Adipocyte (in vitro differentiated cells): ENCODE measurements at regions not wholly inside any gene's neighbourhood (a gene's known extent, or its start where the extent isn't known, plus 50 kb on each side); places are given as distances from the start of the nearest gene placed in this dataset.

ENCODE experiments used
- DNase-seq: peaks from one replicate; pipeline ENCODE4 v3.0.0-alpha.2; 2015; ENCODE audit warnings: low read depth
- H3K27me3 ChIP-seq: replicated peaks from 2 replicates; pipeline ENCODE4 v1.7.0; 2013; ENCODE audit warnings: mild to moderate bottlenecking, low read length, moderate library complexity; ENCODE audit not compliant: control insufficient read depth, insufficient read depth
- H3K36me3 ChIP-seq: 2 replicates; pipeline ENCODE4 v1.7.0; 2013; ENCODE audit warnings: low read length, mild to moderate bottlenecking, moderate library complexity; ENCODE audit not compliant: control insufficient read depth, insufficient read depth, severe bottlenecking
- H3K4me1 ChIP-seq: 2 replicates; pipeline ENCODE4 v1.7.0; 2013; ENCODE audit warnings: mild to moderate bottlenecking, low read length, moderate library complexity; ENCODE audit not compliant: control insufficient read depth, insufficient read depth
- H3K4me3 ChIP-seq: 2 replicates; pipeline ENCODE4 v1.7.0; 2013; ENCODE audit warnings: mild to moderate bottlenecking, low read length, moderate library complexity
- H3K9ac ChIP-seq: 2 replicates; pipeline ENCODE4 v1.7.0; 2013; ENCODE audit warnings: mild to moderate bottlenecking, low read length, moderate library complexity
- H3K9me3 ChIP-seq: 2 replicates; pipeline ENCODE4 v1.7.0; 2013; ENCODE audit warnings: mild to moderate bottlenecking, low read length, moderate library complexity; ENCODE audit not compliant: control insufficient read depth

GRCh38 chr20:24813496-24813895 lies 135.6 kb upstream of the CST7 start:
- no peak for DNase-seq
- Histone ChIP-seq H3K4me1 (no peaks in the 10 kb centered on the region), H3K9me3 (no peaks in the 10 kb centered on the region), H3K9ac (no peak overlapping the region), H3K27me3 (peaks cover 37% of the 10 kb centered on the region), H3K4me3 (no peak overlapping the region), H3K36me3 (no peaks in the 10 kb centered on the region)

GRCh38 chr20:24813936-24814335 lies 135.1 kb upstream of the CST7 start:
- Histone ChIP-seq H3K36me3 (no peaks in the 10 kb centered on the region), H3K27me3 (peaks cover 34% of the 10 kb centered on the region), H3K9me3 (no peaks in the 10 kb centered on the region), H3K9ac (no peak overlapping the region), H3K4me1 (no peaks in the 10 kb centered on the region), H3K4me3 (no peak overlapping the region)
- no peak for DNase-seq

GRCh38 chr20:24814556-24815195 lies 134.4 kb upstream of the CST7 start:
- Histone ChIP-seq H3K9ac (no peak overlapping the region), H3K4me3 (no peak overlapping the region), H3K27me3 (peaks cover 34% of the 10 kb centered on the region), H3K9me3 (peaks cover 4% of the 10 kb centered on the region), H3K4me1 (no peaks in the 10 kb centered on the region), H3K36me3 (no peaks in the 10 kb centered on the region)
- DNase-seq = no peak

GRCh38 chr20:24815196-24815815 lies 133.8 kb upstream of the CST7 start:
- H3K4me3 ChIP-seq = no peak overlapping the region
- H3K27me3 ChIP-seq = peaks cover 34% of the 10 kb centered on the region
- H3K9ac ChIP-seq = no peak overlapping the region
- no peak for DNase-seq
- H3K9me3 ChIP-seq = peaks cover 4% of the 10 kb centered on the region
- no peaks in the 10 kb centered on the region for H3K4me1 ChIP-seq
- no peaks in the 10 kb centered on the region for H3K36me3 ChIP-seq

- Histone ChIP-seq H3K27me3 (peaks cover 34% of the 10 kb centered on the region), H3K4me1 (no peaks in the 10 kb centered on the region), H3K36me3 (no peaks in the 10 kb centered on the region), H3K9ac (no peak overlapping the region), H3K4me3 (no peak overlapping the region), H3K9me3 (peaks cover 4% of the 10 kb centered on the region)
- DNase-seq = no peak
Measured at GRCh38 chr20:24815931-24816330, 133.1 kb upstream of the CST7 start.

GRCh38 chr20:24816431-24816830 lies 132.6 kb upstream of the CST7 start:
- no peaks in the 10 kb centered on the region for H3K36me3 ChIP-seq
- H3K4me1 ChIP-seq = no peaks in the 10 kb centered on the region
- H3K9me3 ChIP-seq = peaks cover 4% of the 10 kb centered on the region
- no peak overlapping the region for H3K9ac ChIP-seq
- peaks cover 34% of the 10 kb centered on the region for H3K27me3 ChIP-seq
- H3K4me3 ChIP-seq = no peak overlapping the region
- no peak for DNase-seq

GRCh38 chr20:24816907-24817306 lies 132.2 kb upstream of the CST7 start:
- Histone ChIP-seq H3K36me3 (no peaks in the 10 kb centered on the region), H3K27me3 (peaks cover 36% of the 10 kb centered on the region)

GRCh38 chr20:24817351-24817750 lies 131.7 kb upstream of the CST7 start:
- Histone ChIP-seq H3K4me3 (no peak overlapping the region), H3K27me3 (peaks cover 38% of the 10 kb centered on the region), H3K9me3 (peaks cover 4% of the 10 kb centered on the region), H3K4me1 (no peaks in the 10 kb centered on the region), H3K9ac (no peak overlapping the region), H3K36me3 (no peaks in the 10 kb centered on the region)
- no peak for DNase-seq

More at GRCh38 chr20:24816907-24817306, 132.2 kb upstream of the CST7 start:
- no peak overlapping the region for H3K4me3 ChIP-seq
- no peak overlapping the region for H3K9ac ChIP-seq
- H3K9me3 ChIP-seq = peaks cover 4% of the 10 kb centered on the region
- H3K4me1 ChIP-seq = no peaks in the 10 kb centered on the region
- DNase-seq = no peak

GRCh38 chr20:24818056-24818455 lies 131.0 kb upstream of the CST7 start:
- Histone ChIP-seq H3K9me3 (peaks cover 4% of the 10 kb centered on the region), H3K36me3 (no peaks in the 10 kb centered on the region), H3K4me3 (no peak overlapping the region), H3K27me3 (peaks cover 36% of the 10 kb centered on the region), H3K4me1 (no peaks in the 10 kb centered on the region), H3K9ac (no peak overlapping the region)
- DNase-seq = no peak

GRCh38 chr20:24819331-24819965 lies 129.6 kb upstream of the CST7 start:
- no peaks in the 10 kb centered on the region for H3K36me3 ChIP-seq

GRCh38 chr20:24820345-24820744 lies 128.7 kb upstream of the CST7 start:
- Histone ChIP-seq H3K36me3 (no peaks in the 10 kb centered on the region), H3K9ac (no peak overlapping the region), H3K4me1 (no peaks in the 10 kb centered on the region), H3K27me3 (peaks cover 24% of the 10 kb centered on the region), H3K4me3 (no peak overlapping the region), H3K9me3 (peaks cover 7% of the 10 kb centered on the region)
- DNase-seq = no peak

More at GRCh38 chr20:24819331-24819965, 129.6 kb upstream of the CST7 start:
- DNase-seq = no peak
- H3K9ac ChIP-seq = no peak overlapping the region
- H3K27me3 ChIP-seq = peaks cover 31% of the 10 kb centered on the region
- peaks cover 4% of the 10 kb centered on the region for H3K9me3 ChIP-seq
- no peaks in the 10 kb centered on the region for H3K4me1 ChIP-seq
- H3K4me3 ChIP-seq = no peak overlapping the region
